A172 (cell line): ENCODE measurements at regions not wholly inside any gene's neighbourhood (a gene's known extent, or its start where the extent isn't known, plus 50 kb on each side); places are given as distances from the start of the nearest gene placed in this dataset.
"Not testable (repeated sequence)": the region's sequence is repeated elsewhere in the genome, so short reads cannot be mapped to it uniquely, and the experiment has no call there.

Experiments
- DNase-seq: peaks from one replicate; pipeline ENCODE4 v3.0.0-alpha.2; 2015; ENCODE audit warnings: low spot score

- peak; percentile 99 for DNase-seq
These were observed 100.5 kb upstream of the ITPRID2 start for GRCh38 chr2:181790716-181791649.

- no peak for DNase-seq
These were observed 98.6 kb upstream of the ITPRID2 start for GRCh38 chr2:181792906-181793305.

- DNase-seq: no peak
These were observed 93.5 kb upstream of the ITPRID2 start for GRCh38 chr2:181798022-181798421.

GRCh38 chr2:181802300-181802699 is 89.2 kb upstream of the ITPRID2 start:
- not testable (repeated sequence) for DNase-seq

GRCh38 chr2:181803903-181804799 is 87.4 kb upstream of the ITPRID2 start:
- not testable (repeated sequence) for DNase-seq

- peak; percentile 90 for DNase-seq
These were observed 86.1 kb upstream of the ITPRID2 start for GRCh38 chr2:181805228-181806038.

- DNase-seq: no peak
These were observed 85.5 kb upstream of the ITPRID2 start for GRCh38 chr2:181806039-181806392.

- no peak for DNase-seq
These were observed 84.0 kb upstream of the ITPRID2 start for GRCh38 chr2:181807526-181807925.

GRCh38 chr2:181810823-181811695 is 80.5 kb upstream of the ITPRID2 start:
- DNase-seq: peak; percentile 99

GRCh38 chr2:181812106-181812743 is 79.3 kb upstream of the ITPRID2 start:
- DNase-seq: no peak

- peak; percentile 52 for DNase-seq
These were observed 77.5 kb upstream of the ITPRID2 start for GRCh38 chr2:181814057-181814491.

- DNase-seq: no peak
These were observed 74.0 kb upstream of the ITPRID2 start for GRCh38 chr2:181817509-181817908.

- DNase-seq: no peak
These were observed 73.4 kb upstream of the ITPRID2 start for GRCh38 chr2:181818058-181818680.

GRCh38 chr2:181818840-181819239 is 72.7 kb upstream of the ITPRID2 start:
- no peak for DNase-seq

GRCh38 chr2:181821049-181821448 is 70.5 kb upstream of the ITPRID2 start:
- no peak for DNase-seq

- DNase-seq: no peak
These were observed 69.4 kb upstream of the ITPRID2 start for GRCh38 chr2:181822097-181822496.

GRCh38 chr2:181823405-181823804 is 68.1 kb upstream of the ITPRID2 start:
- no peak for DNase-seq

- DNase-seq: no peak
These were observed 63.3 kb upstream of the ITPRID2 start for GRCh38 chr2:181828122-181828705.

- DNase-seq: no peak
These were observed 62.3 kb upstream of the ITPRID2 start for GRCh38 chr2:181829230-181829629.
